Suprapubic skin (tissue), 4 donors: ENCODE measurements at regions not wholly inside any gene's neighbourhood (a gene's known extent, or its start where the extent isn't known, plus 50 kb on each side); places are given as distances from the start of the nearest gene placed in this dataset.

Source experiments
- DNase-seq, 2 donors: peaks; one replicate each; pipeline ENCODE4 v3.0.0-alpha.2; 2019; ENCODE audit warnings: low spot score in 2 of 2
- H3K27ac ChIP-seq: fragments of 200-600 bp; sonication (generic); one replicate; pipeline ENCODE4 v1.5.1; 2019
- H3K27me3 ChIP-seq: fragments of 200-600 bp; sonication (generic); one replicate; pipeline ENCODE4 v1.5.1; 2019
- H3K36me3 ChIP-seq: fragments of 200-600 bp; sonication (generic); one replicate; pipeline ENCODE4 v1.5.1; 2019
- H3K4me1 ChIP-seq: fragments of 200-600 bp; sonication (generic); one replicate; pipeline ENCODE4 v1.5.1; 2019
- H3K4me3 ChIP-seq: fragments of 200-600 bp; sonication (generic); one replicate; pipeline ENCODE4 v1.5.1; 2019; ENCODE audit warnings: mild to moderate bottlenecking
- H3K9me3 ChIP-seq: fragments of 200-600 bp; sonication (generic); one replicate; pipeline ENCODE4 v1.5.1; 2019
- CTCF ChIP-seq, 2 donors: fragments of 200-600 bp in 1 of 2; fragments of 450-650 bp in 1 of 2; sonication (generic) in 1 of 2; IDR thresholded peaks; one replicate each; pipeline ENCODE4 v1.5.1; 2016 to 2019; ENCODE audit warnings: antibody characterized with exemption in 2 of 2, mild to moderate bottlenecking in 1 of 2, moderate library complexity in 1 of 2
- EP300 ChIP-seq: sonication (generic); formaldehyde crosslinking; IDR thresholded peaks from one replicate; pipeline ENCODE4 v1.6.1; 2017; ENCODE audit warnings: antibody characterized with exemption
- POLR2A ChIP-seq, 2 donors: fragments of 450-650 bp; IDR thresholded peaks; one replicate each; pipeline ENCODE4 v1.6.1; 2017; ENCODE audit warnings: antibody characterized with exemption in 2 of 2, mild to moderate bottlenecking in 2 of 2, moderate library complexity in 2 of 2
- POLR2AphosphoS5 ChIP-seq, 3 donors: sonication (generic); formaldehyde crosslinking; IDR thresholded peaks; one replicate each; pipeline ENCODE4 v1.6.1; 2017; ENCODE audit warnings: antibody characterized with exemption in 3 of 3
- WGBS: methylation state at CpG from one replicate; pipeline ENCODE4 v1.1.5; 2018; 5-methylcytosine and 5-hydroxymethylcytosine counted together

- H3K9me3 ChIP-seq, result no peaks in the 10 kb centered on the region
- TF ChIP-seq CTCF (IDR thresholded peaks at IDR 0.05) (no peak), POLR2AphosphoS5 (IDR thresholded peaks at IDR 0.05) (no peak), POLR2A (IDR thresholded peaks at IDR 0.05) (no peak), EP300 (no peak)
- H3K36me3 ChIP-seq, result no peaks in the 10 kb centered on the region
- H3K27ac ChIP-seq, result no peak overlapping the region
- H3K4me3 ChIP-seq, result no peak overlapping the region
- H3K27me3 ChIP-seq, result peaks cover 8% of the 10 kb centered on the region
- whole genome bisulfite sequencing, result 79% methylated on average over 3 of the region's 3 CpGs
- no peak for DNase-seq
- H3K4me1 ChIP-seq, result no peaks in the 10 kb centered on the region
These were observed 73.7 kb upstream of the EGFLAM start for GRCh38 chr5:38184627-38185026.

GRCh38 chr5:38182991-38183390 is 75.4 kb upstream of the EGFLAM start:
- WGBS, result 93% methylated on average over 7 of the region's 7 CpGs
- H3K27me3 ChIP-seq, result peaks cover 8% of the 10 kb centered on the region
- no peaks in the 10 kb centered on the region for H3K4me1 ChIP-seq
- no peak overlapping the region for H3K4me3 ChIP-seq
- H3K36me3 ChIP-seq, result no peaks in the 10 kb centered on the region
- H3K9me3 ChIP-seq, result no peaks in the 10 kb centered on the region
- TF ChIP-seq POLR2AphosphoS5 (IDR thresholded peaks at IDR 0.05), result no peak
- no peak for TF ChIP-seq POLR2A (IDR thresholded peaks at IDR 0.05)
- TF ChIP-seq CTCF (IDR thresholded peaks at IDR 0.05), result no peak
- TF ChIP-seq EP300, result no peak
- no peak overlapping the region for H3K27ac ChIP-seq
- DNase-seq, result no peak

GRCh38 chr5:38168029-38168428 is 90.3 kb upstream of the EGFLAM start:
- Histone ChIP-seq H3K4me1 (no peaks in the 10 kb centered on the region), H3K36me3 (no peaks in the 10 kb centered on the region), H3K4me3 (no peak overlapping the region), H3K27me3 (peaks cover 7% of the 10 kb centered on the region), H3K9me3 (no peaks in the 10 kb centered on the region), H3K27ac (no peak overlapping the region)
- 74% methylated on average over 2 of the region's 2 CpGs for WGBS
- TF ChIP-seq POLR2A (IDR thresholded peaks at IDR 0.05), result no peak
- no peak for DNase-seq

GRCh38 chr5:38167562-38167996 is 90.8 kb upstream of the EGFLAM start:
- peaks cover 7% of the 10 kb centered on the region for H3K27me3 ChIP-seq
- no peak for DNase-seq
- no peak overlapping the region for H3K27ac ChIP-seq
- H3K9me3 ChIP-seq, result no peaks in the 10 kb centered on the region
- WGBS, result 38% methylated on average over 11 of the region's 12 CpGs
- no peak overlapping the region for H3K4me3 ChIP-seq
- H3K36me3 ChIP-seq, result no peaks in the 10 kb centered on the region
- TF ChIP-seq POLR2A (IDR thresholded peaks at IDR 0.05) (no peak), POLR2AphosphoS5 (IDR thresholded peaks at IDR 0.05) (no peak), EP300 (no peak), CTCF (IDR thresholded peaks at IDR 0.05) (no peak)
- no peaks in the 10 kb centered on the region for H3K4me1 ChIP-seq

- H3K27me3 ChIP-seq, result peaks cover 7% of the 10 kb centered on the region
- H3K4me1 ChIP-seq, result no peaks in the 10 kb centered on the region
- 86% methylated on average over 10 of the region's 11 CpGs for WGBS
- no peak for DNase-seq
- H3K9me3 ChIP-seq, result no peaks in the 10 kb centered on the region
- TF ChIP-seq POLR2A (IDR thresholded peaks at IDR 0.05) (no peak), EP300 (no peak)
- H3K27ac ChIP-seq, result no peak overlapping the region
- H3K36me3 ChIP-seq, result no peaks in the 10 kb centered on the region
- H3K4me3 ChIP-seq, result no peak overlapping the region
These were observed 91.5 kb upstream of the EGFLAM start for GRCh38 chr5:38166832-38167231.

GRCh38 chr5:38165435-38165834 is 92.9 kb upstream of the EGFLAM start:
- TF ChIP-seq EP300, result no peak
- TF ChIP-seq POLR2A (IDR thresholded peaks at IDR 0.05), result no peak
- TF ChIP-seq CTCF (IDR thresholded peaks at IDR 0.05), result no peak
- no peak for TF ChIP-seq POLR2AphosphoS5 (IDR thresholded peaks at IDR 0.05)
- H3K27ac ChIP-seq, result no peak overlapping the region
- no peak overlapping the region for H3K4me3 ChIP-seq
- H3K27me3 ChIP-seq, result peaks cover 7% of the 10 kb centered on the region
- 92% methylated on average over 12 of the region's 12 CpGs for WGBS
- no peaks in the 10 kb centered on the region for H3K36me3 ChIP-seq
- H3K4me1 ChIP-seq, result no peaks in the 10 kb centered on the region
- no peak for DNase-seq
- H3K9me3 ChIP-seq, result no peaks in the 10 kb centered on the region
